Amniotic epithelial cell (primary cell): ENCODE measurements at regions not wholly inside any gene's neighbourhood (a gene's known extent, or its start where the extent isn't known, plus 50 kb on each side); places are given as distances from the start of the nearest gene placed in this dataset.
"Not testable (repeated sequence)": the region's sequence is repeated elsewhere in the genome, so short reads cannot be mapped to it uniquely, and the experiment has no call there.

Source experiments
- DNase-seq: peaks from one replicate; pipeline ENCODE4 v3.0.0-alpha.2; 2010; ENCODE audit warnings: low read depth

DNA sequence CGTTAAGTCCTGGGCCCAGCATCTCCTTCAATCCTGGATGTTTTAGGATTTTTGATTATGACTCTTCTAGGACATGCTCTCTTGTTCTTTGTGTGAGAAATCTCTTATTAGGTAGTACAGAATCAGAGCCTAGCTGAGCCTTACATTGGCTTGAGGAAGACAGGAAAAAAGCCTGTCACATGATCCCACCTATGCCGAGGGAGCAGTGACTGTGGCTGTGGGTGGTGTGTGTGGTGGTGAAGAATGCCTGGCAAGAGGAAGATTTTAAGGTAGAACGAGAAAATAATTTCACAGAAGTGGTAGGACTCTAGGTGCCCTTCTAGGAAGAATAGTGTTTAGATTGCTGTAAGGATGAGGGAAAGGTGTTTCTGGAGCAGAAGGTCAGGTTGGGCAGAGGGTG lies 449.5 kb upstream of the PROX1 start:
- no peak for DNase-seq

- DNase-seq: no peak
Measured at GRCh38 chr1:213539464-213539863, 448.3 kb upstream of the PROX1 start.

DNA sequence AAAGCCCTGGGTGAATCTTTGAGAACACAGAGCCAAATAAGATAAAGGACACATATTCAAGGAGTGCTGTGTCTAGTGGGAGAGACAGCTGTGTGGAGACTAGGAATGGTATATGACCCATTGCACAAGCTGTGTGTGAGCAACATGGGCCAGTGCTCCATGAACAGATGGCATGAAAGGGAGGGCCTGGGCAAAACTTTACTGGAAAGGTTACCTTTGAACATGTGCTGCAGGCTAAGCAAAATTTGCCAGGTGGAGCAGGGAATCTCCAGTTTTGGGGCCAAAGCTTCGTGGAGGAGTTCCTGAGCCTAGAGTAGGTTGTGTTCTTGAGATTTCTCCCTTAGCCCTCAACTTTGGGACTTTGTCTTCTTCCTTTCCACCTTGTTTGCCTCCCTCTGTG lies 446.1 kb upstream of the PROX1 start:
- no peak for DNase-seq

- DNase-seq: not testable (repeated sequence)
Measured at GRCh38 chr1:213545181-213545580, 442.6 kb upstream of the PROX1 start.

GRCh38 chr1:213549982-213550381 lies 437.8 kb upstream of the PROX1 start:
- no peak for DNase-seq

DNA sequence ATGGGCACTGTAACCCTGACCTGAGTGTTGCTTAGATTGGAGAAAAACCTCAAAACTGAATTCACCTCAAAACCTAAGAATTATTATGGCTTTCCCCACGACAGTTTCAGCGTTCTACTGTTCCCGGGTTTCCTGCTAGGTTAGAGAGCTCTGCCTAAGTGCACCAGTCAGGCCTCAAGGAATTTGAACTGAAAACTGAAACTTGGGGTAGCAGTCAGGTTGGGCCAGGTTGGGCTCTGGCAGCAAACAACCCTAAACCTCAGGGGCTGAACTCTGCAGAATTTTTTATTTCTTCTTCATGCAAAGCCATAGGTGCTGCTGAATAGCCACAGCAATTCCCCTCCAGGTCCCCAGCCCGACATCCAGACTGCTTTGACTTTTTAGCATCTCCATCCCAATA lies 437.0 kb upstream of the PROX1 start:
- DNase-seq: no peak

DNA sequence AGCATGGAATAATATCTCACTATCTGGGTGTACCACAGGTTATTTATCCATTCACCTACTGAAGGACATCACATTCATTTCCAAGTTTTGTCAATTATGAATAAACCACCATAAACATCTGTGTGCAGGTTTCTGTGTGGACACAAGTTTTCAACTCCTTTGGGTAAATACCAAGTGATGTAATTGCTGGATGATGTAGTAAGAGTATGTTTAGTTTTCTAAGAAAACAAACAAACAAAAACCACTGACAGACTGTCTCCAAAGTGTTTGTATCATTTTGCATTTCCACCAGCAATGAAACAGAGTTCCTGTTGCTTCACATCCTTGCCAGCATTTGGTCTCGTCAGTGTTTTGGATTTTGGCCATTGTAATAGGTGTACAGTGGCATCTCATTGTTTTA lies 435.7 kb upstream of the PROX1 start:
- DNase-seq: no peak

DNA sequence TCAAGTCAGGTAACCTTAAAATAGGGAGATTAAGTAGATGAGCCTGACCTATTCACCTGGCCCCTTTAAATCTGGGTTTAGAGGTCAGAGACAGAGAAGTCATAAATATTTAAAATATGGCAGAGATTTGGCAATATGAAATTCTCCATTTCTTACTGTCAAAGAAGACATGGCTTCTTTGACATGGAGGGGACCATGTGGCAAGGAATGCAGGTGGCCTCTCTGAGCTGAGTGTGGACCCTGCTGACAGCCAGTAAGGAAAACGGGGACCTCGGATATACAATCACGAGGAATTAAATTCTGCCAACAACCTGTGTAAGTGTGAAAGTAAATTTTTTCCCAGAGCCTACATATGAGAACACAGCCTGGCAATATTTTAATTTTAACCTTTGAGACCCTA lies 427.5 kb upstream of the PROX1 start:
- DNase-seq: no peak

- no peak for DNase-seq
Measured at GRCh38 chr1:213561870-213562269, 425.9 kb upstream of the PROX1 start.

GRCh38 chr1:213564215-213564659 lies 423.5 kb upstream of the PROX1 start:
- no peak for DNase-seq

- DNase-seq: no peak
Measured at GRCh38 chr1:213568929-213569815, 418.6 kb upstream of the PROX1 start.

- no peak for DNase-seq
Measured at GRCh38 chr1:213569816-213570150, 418.0 kb upstream of the PROX1 start.

DNA sequence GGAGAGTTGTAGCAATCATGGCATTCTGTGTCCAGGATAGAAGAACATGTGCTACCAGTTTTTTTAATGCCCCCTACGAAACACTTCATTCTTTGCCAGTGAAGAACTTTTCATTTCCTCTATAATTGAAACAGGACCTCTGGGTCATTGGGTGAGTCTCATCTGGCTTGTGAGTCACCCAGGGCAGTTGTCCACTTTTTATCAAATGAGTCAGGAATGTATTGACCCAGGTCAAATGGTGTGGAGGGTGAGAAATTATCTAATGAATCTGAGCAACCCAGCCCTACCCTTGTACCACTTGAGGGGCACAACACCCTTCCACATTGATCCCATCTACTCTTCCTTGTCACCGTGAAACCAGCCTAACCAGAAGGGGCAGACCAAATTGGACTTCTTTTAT lies 417.3 kb upstream of the PROX1 start:
- no peak for DNase-seq

- DNase-seq: no peak
Measured at GRCh38 chr1:213571419-213571818, 416.4 kb upstream of the PROX1 start.

DNA sequence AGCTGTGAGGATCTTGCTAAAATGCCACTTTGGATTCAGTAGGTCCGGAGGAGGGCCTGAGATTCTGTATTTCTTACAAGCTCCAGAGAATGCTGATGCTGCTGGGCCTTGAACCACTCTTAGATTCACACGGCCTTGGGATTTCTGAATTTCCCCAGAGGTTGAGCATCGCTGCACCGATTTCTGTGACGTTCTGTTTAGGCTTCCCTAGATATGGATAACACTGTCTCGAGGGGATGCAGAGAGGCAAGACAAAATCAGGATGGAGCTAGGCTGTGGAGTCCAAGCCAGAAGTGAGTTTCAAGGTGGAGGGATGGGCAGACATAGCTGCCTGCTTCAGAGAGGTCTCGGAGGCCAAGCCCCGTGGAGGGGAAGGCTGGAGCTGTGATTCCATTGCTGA lies 415.9 kb upstream of the PROX1 start:
- no peak for DNase-seq

- DNase-seq: no peak
Measured at GRCh38 chr1:213572912-213573647, 414.7 kb upstream of the PROX1 start.

DNA sequence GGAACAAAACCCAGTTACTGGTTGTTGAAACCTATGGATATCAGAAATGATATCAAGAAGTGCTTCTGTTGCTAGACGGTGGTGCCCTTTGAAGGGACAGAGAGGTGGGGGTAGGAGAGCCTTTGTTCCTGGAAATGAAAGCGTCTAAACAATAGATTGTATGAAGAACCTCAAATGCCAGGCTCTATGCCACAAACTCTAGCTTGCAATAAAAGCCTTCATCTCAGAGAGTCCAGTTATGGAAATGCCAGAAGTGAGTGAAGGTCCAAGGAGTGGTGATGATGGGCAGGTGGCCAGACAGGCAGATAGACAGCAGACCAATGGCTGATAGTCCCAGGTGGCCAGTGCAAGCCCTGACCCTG lies 414.1 kb upstream of the PROX1 start:
- no peak for DNase-seq

DNA sequence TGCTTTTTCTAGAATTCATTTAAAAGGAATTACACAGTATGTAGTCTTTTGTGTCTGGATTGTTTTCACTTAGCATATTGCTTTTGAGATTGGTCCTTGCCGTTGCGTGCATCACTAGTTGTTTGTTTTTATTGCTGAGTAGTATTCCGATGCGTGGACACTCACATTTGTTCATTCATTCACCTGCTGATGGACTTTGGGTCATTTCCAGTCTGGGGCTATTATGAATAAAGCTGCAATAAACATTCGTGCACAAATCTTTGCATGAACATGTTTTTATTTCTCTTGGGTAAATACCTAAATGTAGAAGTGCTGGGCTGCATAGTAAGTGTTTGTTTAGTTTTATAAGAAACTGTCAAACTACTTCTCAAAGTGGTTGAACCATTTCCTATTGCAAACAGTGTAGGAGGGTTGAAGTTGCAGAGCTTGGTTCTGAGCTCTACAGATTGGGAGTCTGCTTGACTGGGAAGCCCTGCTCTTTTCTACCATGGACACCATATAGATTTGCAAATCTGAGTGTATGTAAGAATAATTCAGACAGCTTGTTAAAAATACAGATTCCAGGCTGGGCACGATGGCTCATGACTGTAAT lies 404.7 kb upstream of the PROX1 start:
- no peak for DNase-seq

GRCh38 chr1:213584272-213584671 lies 403.5 kb upstream of the PROX1 start:
- DNase-seq: no peak

DNA sequence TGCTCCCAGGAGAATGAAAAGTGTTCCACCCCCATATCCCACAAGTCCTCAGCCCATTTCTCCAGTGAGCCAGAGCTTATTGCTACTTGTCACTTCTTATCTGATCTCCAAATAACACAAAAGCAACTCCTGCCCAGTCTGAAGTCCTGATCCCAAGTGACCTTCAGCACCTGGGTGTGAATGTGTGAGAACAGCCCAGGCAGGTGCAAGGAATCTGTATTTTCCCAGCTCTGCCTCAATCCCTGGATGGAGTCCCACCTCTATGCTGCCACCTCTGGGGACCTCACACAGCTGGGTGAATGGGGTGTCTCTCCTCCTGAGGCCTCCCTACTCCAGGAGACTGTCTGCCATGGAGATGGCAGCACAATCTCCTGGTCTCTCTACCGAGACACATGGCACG lies 402.4 kb upstream of the PROX1 start:
- no peak for DNase-seq

GRCh38 chr1:213585959-213586586 lies 401.7 kb upstream of the PROX1 start:
- DNase-seq: no peak

DNA sequence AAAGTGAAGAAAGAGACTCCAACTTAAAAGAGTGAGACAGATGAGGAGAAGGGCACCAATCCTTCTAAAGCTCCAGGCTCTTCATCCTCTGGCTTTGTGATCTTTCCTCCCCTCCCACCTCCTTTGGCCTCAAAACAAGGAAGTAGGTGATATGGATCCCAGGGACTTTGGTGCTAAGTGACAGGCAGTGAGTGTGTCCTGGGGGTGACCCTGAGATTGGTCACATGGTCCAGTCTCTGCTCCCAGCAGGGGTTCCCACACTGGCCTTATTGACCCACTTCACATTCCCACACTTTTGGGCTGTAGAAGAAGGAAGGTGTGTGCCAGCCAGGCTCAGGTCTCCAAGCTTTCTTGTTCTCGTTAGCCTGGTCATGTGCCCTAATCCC lies 401.2 kb upstream of the PROX1 start:
- no peak for DNase-seq

DNA sequence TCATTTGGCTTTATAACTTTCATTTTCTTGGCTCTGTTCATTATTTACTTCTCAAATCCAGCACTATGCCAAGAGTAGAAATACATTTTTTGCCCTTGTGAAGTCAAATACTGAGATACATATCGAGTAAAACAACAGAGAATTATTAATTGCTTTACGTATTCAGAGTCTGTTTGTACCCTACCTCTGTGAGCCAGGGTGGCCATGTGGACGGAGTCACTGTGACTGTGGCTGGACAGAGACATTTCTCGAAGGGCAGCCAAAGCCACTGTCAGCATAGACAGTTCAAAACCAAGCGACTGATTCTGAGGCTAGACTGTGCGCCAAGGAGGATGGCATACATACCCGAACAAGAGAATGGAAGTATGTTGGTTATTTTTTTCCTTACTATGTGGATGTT lies 391.0 kb upstream of the PROX1 start:
- no peak for DNase-seq
